T-helper 1 cell (primary cell): ENCODE measurements at regions not wholly inside any gene's neighbourhood (a gene's known extent, or its start where the extent isn't known, plus 50 kb on each side); places are given as distances from the start of the nearest gene placed in this dataset.
"Not testable (repeated sequence)": the region's sequence is repeated elsewhere in the genome, so short reads cannot be mapped to it uniquely, and the experiment has no call there.

Experiments
- DNase-seq, 5 donors: peaks; one replicate each; pipeline ENCODE4 v3.0.0-alpha.2; 2012 to 2020

DNA sequence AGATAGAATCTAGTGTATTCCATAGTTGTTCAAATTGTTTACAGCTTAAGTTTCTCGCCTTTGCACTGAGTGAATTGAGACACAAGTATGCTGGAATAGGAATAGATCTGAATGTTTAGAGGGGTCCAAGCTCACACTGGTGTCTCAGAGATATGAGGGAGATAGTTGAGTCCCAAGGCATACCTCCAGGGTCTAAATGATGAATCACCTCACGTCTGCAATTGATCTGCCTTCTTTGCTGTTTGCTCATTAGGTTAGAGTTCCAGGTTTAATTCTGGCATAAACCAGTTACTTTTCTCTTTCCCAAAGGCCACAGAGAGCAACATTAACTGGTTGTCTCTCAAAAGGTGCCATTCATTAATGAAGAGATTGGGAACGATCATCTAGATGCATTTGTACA, 106.3 kb upstream of the MME start:
- DNase-seq = no peak

DNA sequence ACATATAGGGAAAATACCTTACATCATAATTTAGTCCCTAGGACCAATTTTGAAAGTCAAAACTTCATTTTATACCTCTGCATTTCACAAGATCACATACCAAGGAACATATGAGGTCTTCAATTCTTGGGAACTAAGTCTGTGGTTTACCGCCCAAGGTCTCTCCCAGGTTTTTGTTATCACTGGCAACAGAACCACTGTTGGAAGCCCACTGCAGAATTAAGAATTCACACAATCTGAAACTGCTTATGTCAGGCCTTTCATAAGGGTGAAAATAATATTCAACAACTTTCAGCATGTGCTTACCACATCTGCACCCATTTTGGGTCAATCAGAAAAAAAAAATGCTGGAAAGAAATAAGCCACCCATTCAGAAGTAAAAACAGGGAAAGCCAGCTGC, 107.2 kb upstream of the MME start:
- no peak for DNase-seq

DNA sequence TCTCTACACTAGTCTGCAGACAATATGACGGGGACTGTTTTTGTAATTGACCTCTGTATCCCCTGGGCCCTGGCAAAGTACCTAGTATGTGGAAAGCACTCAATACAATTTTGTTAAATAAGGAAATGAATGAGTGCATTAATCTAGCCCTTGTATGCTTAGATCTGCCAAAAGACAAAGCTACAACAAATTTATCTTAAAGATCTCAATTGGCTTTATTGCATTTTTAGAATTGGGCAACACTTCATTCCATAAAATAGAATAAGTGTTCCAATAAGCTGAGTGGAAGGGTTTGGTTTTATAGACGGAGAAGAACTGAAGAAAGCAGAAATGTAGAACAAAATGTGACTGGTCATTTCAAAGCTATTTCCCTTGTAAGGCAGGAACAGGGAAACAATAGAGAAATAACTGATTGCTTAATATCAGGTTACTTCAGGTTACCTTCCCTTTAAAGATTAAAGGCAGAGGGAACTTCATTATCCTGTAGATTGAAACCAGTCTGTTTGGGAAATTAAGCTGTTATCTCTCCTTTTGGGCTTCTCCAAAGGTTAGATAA, 108.3 kb upstream of the MME start:
- no peak for DNase-seq

DNA sequence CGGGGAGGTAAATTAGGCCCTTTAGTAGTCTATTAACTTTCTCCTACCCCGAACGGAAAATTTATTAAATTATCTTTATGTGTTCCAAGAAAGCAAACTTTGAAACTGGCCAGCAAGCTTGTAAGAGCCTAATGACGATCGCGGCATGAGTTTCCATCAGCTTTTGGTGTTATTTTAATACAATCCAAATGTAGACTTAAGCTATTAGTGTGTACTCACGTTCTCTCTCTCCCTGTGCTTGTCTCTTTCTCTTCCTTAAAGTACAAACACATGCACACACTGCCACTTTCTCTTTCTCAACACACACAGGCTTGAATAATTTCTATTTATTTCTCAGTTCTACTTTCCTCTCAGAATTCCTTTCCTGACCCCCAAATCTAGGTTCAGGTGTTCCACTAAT, 108.8 kb upstream of the MME start:
- no peak for DNase-seq

DNA sequence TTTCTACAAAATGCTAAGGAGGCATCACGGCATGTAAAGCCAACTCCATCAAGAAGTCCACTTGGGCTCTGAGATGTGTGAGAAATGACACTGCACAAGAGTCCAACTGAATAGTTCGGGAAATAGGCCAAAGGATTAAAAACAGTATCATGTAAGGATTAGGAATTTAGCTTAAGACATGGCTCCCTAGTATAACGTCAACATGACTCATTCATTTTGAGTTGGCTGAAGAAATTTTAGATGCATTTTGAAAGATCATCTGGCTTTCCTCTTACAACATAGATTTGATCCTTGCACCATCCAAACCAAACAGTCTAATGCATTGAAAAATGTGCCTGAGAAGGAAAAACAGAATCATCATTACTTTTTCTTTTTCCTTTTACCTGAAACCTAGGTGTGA, 109.3 kb upstream of the MME start:
- no peak for DNase-seq

DNA sequence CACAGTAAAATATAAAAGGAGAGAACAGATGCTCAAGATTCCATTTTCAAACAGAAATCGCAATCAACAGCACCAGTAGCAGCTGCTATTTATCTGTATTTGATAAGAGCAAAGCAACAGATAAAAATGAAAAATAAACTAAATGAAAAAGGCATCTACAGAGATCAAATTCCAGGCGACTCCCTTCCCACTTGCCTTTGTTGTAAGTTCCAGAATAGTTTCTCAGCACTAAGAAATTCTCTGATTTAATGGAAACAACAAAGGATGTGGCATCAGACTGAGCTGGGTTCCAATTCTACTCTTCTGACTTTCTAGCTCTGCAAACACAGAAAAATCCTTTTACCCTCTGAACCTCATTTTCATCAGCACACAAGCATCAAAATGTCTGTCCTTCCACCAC, 110.8 kb upstream of the MME start:
- no peak for DNase-seq

DNA sequence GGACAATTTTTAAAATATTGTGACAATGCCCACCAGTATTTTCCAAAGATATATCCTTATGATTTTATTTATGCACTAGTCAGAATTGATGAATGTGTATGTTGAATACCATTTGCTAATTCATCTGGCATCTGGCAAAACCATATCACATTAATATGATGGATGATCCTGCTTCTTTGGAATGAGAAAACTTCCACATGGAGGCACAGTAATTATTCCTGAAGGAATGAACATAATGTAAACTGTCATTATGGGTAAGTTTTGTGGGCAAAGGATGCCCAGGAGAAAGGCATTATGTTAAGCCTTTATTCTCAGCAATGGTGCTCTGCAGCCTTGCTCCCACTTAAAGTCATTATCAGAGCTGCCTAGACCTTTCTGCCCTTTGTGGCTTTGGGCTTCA, 113.0 kb upstream of the MME start:
- DNase-seq = no peak

DNA sequence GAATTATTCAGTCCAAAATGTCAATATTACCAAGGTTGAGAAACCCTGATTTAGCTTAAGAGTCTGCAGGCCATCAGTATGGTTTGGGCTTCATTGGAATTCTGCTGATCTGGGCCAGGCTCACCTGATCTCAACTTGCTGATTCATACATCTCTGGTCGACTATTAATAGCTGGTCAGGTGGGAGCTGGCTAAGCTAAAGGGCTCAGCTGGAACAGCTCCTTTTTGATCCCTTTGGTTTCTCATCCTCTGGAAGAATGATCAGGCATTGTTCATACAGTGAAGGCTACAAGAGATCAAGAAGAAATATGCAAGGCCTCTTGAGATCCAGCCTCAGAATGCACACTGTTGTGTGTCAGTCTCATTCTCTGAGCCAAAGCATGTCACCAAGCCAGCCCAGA, 123.3 kb upstream of the MME start:
- no peak for DNase-seq

DNA sequence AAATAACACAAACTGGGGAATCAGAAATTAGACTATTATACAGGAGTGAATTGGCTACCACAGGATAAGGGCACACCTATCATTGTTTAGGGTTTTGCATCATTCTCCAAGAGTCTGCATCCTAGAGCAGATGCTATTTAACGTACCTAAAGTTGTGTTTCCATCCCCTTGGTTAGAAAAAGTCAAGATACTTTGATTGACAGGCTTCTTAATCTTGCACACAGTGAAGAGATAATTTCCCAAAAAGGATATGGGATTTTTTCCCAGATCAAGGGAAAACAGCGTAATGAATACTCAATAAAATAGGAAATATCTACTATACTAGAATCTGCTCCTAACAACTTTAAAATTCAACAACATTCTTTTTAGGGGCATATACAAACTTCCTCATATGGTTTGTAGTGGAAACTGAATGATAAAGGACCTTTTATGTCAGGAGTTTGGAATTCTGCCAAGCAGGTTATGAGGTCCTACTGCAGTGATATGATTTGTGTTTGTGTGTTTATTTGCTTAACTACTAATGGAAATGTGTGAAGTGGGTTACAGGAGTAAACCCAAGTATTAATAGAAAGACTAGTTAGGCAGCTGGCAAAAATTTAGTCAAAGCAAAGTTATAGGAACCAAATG, 124.1 kb upstream of the MME start:
- DNase-seq = no peak

DNA sequence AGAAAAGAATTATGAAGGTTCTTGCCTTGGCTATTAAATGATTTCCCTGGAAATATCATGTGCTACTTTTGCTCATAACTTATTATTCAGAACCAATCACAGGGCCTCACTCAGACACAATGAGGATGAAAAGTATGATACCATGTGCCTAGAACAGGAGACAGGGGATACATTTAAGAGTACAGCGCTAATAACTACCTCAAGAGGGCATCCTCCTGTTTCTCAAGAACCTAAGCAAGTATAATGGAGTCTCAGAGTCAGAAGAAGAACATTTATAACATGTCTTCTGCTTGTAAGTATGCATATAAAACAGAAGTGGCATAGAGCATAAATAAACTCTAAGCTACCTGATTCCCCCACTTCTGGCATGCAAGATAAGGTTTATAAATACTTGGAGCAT, 125.4 kb upstream of the MME start:
- no peak for DNase-seq

DNA sequence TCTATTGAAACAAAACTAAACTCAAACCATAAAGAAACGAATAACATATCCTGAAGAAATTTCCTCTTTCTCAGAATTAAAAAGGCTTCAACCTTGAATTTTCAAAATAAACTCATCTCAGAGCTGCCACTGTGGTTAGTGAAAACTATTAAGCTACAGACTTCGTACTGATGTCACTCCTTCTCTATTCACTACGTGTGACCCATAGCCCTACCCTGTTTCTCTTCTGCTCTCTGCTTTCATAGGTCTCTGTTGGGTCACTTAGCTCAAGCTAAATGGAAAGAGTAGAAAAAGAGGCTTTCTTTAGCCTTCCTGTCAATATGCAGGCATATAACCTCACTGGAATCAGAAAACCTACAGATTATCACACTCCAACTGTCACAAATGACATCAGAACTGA, 126.6 kb upstream of the MME start:
- DNase-seq = no peak

DNA sequence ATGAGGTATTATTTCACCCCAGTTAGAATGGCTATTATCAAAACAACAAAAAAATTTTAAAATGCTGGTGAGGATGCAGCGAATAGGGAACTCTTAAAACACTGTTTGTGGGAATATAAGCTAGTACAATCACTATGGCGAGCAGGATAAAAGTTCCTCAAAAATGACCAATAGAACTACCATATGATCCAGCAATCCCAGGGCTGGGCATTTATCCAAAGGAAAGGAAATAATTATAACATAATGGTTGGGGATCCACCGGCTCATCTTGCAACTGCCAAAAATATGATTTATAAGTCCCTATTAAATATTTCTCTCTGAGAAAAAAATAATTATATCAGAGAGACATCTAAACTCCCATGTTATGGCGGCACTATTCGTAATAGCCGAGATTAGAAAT, 127.6 kb upstream of the MME start:
- DNase-seq = no peak

DNA sequence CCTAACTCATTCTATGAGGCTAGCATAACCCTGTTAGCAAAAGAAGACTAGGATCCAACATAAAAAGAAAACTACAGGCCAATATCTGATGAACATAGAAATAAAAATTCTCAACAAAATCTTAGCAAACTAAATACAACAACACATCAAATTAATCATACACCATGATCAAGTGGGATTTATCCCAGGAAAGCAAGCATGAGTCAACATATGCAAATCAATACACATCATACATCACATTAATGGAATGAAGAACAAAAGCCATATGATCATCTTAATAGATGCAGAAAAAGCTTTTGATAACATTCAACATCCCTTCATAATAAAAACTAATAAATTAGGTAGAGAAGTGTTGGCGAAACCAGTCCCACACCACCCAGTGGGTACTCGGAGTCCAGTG, 136.1 kb upstream of the MME start:
- no peak for DNase-seq

DNA sequence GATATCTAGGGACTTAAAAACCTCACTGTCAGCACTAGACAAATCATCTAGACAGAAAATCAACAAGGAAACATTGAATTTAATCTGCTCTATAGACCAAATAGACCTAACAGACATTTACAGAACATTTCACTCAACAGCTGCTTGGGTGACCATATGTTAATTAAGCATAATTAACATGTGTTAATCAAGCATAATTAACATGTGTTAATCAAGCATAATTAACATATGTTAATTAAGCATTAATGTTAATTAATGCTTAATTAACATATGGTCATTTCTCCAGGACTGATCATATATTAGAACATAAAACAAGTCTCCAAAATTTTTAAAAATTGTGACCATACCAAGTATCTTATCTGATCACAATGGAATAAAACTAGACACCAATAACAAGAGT, 137.3 kb upstream of the MME start:
- no peak for DNase-seq

DNA sequence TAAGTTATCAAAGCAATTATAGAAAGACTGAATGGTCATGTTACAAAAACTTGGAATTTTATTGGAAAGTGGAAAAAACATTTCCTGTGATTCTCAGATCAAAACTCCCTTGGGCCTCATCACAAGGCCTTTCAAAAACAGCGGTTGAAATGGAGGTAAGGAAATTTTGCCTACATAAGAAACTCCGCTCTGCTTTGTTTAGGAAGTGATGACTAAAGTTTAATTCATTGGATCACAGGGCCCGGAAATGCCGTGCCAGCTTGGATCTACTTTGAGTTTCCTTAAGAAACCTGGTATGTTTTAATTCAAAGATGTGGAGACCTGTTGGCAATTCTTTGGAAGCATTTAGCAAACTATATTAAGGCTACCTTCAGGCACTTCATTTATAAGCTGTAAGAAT, 143.9 kb upstream of the MME start:
- DNase-seq = no peak

DNA sequence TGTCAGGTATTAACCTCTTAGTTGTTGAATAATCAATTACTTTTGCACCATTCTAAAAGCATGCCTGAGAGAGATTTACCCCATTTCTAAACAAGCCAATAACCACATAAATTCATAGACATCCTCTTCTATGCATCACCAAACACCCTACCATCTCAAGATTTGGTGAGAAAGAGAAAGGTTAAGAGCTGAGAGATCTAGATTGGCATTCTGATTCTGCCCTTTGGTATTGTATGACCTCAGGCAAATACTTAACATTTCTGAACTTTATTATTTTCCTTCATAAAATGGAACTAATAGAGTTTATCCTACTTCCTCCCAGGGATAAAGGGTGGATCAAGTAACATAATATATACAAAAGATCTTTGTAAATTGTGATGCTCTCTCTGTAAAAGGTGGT, 146.5 kb upstream of the MME start:
- no peak for DNase-seq

DNA sequence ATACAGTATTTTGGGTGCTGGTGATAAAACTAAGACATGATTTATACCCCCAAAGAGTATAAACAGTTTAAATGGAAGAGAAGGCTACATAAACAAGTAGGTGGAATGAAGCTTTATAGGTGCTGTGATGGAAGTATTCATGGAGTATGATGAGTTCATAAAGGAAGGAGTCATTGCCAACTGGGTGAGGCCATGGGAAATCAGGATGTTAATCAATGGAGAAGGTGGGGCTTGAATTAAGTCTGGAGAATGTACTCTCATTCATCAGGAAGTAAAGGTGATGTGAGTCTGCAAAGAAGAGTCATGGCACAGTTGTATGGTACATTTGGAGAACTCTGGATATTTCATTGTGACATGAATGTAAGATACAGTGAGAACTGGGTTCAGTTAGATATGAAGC, 147.5 kb upstream of the MME start:
- DNase-seq = no peak

DNA sequence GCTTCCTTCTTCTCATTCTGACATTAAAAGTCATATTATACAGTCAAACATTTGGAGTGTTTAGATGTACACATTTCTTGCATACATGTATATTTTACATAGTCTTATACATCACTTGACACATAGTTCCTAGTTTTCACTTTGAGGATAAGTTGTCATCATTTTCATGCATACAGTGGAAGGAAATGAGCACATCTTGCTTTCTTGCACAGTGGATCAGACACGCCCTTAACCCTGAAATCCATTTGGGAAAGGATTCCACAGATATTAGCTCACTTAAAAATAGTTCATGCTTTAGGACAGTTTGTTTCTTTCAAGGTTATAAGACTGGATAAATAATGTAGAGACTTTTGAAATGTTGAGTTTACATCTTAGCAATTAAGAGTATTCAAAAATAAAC, 148.6 kb upstream of the MME start:
- no peak for DNase-seq

DNA sequence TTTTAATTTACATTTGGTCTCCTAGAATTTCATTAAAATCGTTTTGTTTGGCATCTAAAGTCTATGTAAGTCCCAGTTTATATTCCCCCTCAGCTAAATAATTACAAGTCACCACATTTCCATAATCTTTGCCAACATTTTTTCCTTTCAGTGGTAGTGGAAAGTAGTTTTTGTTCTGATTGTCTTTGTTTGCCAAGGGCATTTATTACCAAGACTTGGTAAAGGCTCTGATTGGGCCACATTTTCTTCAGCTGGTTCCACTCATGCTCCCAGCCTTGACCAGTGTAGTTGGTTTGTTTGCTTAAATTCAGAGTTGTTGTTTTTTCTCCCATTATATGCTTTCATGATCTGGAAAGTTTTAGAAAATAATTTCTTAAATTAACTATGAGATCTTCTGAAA, 153.4 kb upstream of the MME start:
- DNase-seq = no peak

DNA sequence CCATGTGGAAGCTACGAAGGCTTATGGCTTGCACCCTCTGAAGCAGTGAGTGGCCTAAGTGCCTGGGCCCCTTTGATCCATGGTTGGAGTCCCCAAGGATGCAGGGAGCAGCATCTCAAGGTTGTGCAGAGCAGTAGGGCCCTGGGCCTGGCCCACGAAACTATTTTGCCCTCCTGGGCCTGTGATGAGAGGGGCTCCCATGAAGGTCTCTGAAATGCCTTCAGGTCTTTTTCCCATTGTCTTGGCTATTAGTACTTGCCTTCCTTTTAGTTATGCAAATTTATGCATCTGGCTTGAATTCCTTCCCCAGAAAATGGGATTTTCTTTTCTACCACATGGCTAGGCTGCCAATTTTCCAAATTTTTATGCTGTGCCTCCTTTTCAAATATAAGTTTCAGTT, 158.8 kb upstream of the MME start:
- DNase-seq = no peak

DNA sequence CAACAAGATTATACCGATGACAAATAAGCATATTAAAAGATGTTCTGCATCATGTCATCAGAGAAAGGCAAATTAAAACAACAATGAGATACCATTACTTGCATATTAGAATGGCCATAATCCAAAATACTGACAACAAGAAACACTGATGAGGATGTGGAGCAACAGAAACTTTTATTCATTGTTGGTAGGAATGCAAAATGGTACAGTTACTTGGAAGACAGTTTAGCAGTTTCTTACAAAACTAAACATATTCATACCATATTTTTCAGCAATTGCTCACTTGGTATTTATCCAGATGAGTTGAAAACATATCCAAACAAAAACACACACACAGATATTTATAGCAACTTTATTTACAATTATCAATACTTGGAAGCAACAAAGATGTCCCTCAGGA, 160.9 kb upstream of the MME start:
- DNase-seq = no peak

DNA sequence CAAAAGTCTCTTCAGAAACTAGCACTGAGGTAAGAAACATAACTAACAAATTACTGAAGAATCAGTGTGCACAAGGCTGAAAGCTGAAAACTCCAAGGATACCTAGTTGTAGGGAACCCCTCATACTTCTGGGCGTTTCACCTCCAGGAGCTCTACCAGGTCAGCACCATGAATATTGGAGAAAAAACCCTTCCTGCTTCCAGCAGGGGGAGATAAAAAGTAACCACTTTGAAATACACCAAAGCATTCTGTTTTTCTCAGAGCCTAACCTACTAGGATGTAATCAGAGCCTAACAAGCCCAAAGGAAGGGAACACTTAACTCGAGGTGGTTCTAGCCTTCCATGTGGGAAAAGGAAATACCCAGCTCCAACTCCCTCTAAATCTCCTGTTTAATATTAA, 175.8 kb upstream of the MME start:
- no peak for DNase-seq

DNA sequence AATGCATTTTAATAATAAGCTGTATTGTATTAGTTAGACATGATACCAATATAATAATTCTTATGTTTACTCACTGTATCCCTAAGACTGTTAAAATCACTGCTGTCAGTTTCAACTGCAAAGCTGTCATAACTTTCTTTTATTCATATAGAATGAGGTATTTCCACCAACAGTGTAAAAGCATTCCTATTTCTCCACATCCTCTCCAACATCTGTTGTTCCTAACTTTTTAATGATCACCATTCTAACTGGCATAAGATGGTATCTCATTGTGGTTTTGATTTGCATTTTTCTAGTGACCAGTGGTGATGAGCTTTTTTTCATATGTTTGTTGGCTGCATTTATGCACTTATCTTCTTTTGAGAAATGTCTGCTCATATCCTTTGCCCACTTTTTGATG, 177.6 kb upstream of the MME start:
- not testable (repeated sequence) for DNase-seq

DNA sequence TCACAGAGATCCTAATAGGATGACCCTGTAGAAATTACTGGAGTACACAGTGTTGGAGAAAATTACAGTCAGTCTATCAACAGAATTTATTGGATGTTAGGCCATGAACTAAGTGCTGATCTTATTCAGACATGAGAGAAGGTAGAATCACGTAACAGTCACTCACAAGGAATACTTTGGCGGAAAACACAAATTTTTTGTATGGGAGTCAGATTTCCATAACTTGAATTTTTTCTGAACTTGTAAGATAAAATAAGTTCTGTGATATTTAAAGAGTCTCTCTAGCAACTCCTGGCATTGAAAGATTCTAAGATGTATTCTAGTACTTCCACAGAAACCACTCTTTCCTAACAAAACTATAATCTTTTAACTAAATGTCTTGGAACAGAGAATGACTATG, 178.8 kb upstream of the MME start:
- DNase-seq = no peak

DNA sequence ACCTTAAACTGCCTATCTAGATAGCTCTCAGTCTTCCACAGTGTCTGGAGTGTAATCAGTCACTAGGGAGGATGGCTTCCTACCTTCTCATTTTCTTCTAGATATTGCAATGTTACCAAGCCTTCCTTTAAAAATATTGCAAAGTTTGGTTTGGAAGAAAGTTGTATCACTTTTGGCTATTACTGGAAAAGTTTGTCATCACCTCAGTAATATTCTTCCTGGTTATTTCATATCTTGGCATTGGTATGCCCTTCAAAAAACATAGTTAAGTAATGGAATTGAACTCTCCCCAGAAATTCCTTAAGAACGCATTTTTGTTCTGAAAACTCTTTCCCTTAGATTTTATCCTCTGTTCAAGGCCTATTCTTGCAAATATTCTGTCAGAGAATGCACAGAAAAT, 179.3 kb upstream of the MME start:
- DNase-seq = no peak

DNA sequence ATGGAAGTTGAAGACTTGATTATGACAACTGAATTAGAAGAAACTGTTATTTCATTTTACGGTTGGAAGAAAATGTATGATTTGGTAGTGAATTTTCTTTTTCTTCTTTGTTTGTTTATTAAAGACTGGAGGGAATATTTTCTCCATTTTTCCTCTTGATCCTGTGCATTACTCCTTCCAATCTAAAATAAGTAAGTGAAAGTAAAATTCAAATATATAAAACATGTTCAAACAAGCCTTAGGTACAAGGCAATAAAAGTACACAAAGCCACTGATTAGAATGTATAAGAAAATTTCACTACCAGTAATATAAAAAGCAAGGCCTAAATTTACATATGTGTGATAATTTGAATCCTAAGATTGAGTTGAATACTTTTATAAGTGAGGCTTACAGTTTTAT, 181.2 kb upstream of the MME start:
- DNase-seq = no peak
